IMR-90 (cell line): ENCODE measurements at regions not wholly inside any gene's neighbourhood (a gene's known extent, or its start where the extent isn't known, plus 50 kb on each side); places are given as distances from the start of the nearest gene placed in this dataset.

ENCODE experiments used
- ATAC-seq: fragments of 200-7000 bp; cut with Tn5 transposase; 2 replicates; pipeline ENCODE4 v1.9.1; 2020; ENCODE audit warnings: low read depth, mild to moderate bottlenecking, moderate library complexity
- BruUV-seq: library from RNA; stranded (reverse); fragments of 400-500 nt; replicated peaks from 2 replicates; lab custom pipeline; 2021; lab: Mats Ljungman, UMichigan
- CTCF ChIA-PET: fragments of 300-600 bp; formaldehyde crosslinking; extraction: SDS; loops from one replicate; lab custom pipeline; 2021; ENCODE audit warnings: antibody characterized with exemption; lab: Yijun Ruan, JAX
- POLR2A ChIA-PET: fragments of 300-600 bp; sonication (Branson Sonifier 250); formaldehyde crosslinking; loops from one replicate; lab custom pipeline; 2022; ENCODE audit warnings: antibody characterized with exemption; ENCODE audit not compliant: unreplicated experiment; lab: Charles Lee
- DNase-seq: peaks from one replicate; pipeline ENCODE4 v3.0.0; 2013
- H2AFZ ChIP-seq: replicated peaks from 2 replicates; pipeline ENCODE3; 2013; ENCODE audit warnings: low read length, mild to moderate bottlenecking; ENCODE audit not compliant: poor library complexity
- H2AK5ac ChIP-seq: 2 replicates; pipeline ENCODE4 v1.6.1; 2013; ENCODE audit warnings: low read depth, low read length, inconsistent platforms
- H2AK9ac ChIP-seq: replicated peaks from 2 replicates; pipeline ENCODE3; 2013; ENCODE audit warnings: mild to moderate bottlenecking, low read depth, low read length, moderate library complexity; ENCODE audit not compliant: poor library complexity
- H2BK120ac ChIP-seq: 2 replicates; pipeline ENCODE4 v1.6.1; 2013; ENCODE audit warnings: low read depth, low read length, inconsistent platforms
- H2BK15ac ChIP-seq: 3 replicates; pipeline ENCODE4 v1.6.1; 2013; ENCODE audit warnings: low read depth, low read length, inconsistent platforms
- H2BK20ac ChIP-seq: 2 replicates; pipeline ENCODE4 v1.6.1; 2013; ENCODE audit warnings: low read depth, mild to moderate bottlenecking, inconsistent platforms, low read length, moderate library complexity
- H2BK5ac ChIP-seq: 2 replicates; pipeline ENCODE4 v1.6.1; 2013; ENCODE audit warnings: mild to moderate bottlenecking, low read depth, low read length, inconsistent platforms; ENCODE audit not compliant: poor library complexity, severe bottlenecking
- H3K14ac ChIP-seq: replicated peaks from 2 replicates; pipeline ENCODE4 v1.6.1; 2013; ENCODE audit warnings: low read depth, low read length, inconsistent platforms
- H3K18ac ChIP-seq: 2 replicates; pipeline ENCODE4 v1.6.1; 2013; ENCODE audit warnings: low read depth, low read length, control low read depth
- H3K23ac ChIP-seq: 2 replicates; pipeline ENCODE4 v1.6.1; 2013; ENCODE audit warnings: low read depth, low read length, inconsistent platforms
- H3K27ac ChIP-seq: 2 replicates; pipeline ENCODE4 v1.5.1; 2013; ENCODE audit warnings: mild to moderate bottlenecking, control low read depth, low read length; ENCODE audit not compliant: insufficient read depth
- H3K27me3 ChIP-seq: 2 replicates; pipeline ENCODE4 v1.6.1; 2013; ENCODE audit warnings: low read length; ENCODE audit not compliant: control insufficient read depth, insufficient read depth
- H3K36me3 ChIP-seq: 2 replicates; pipeline ENCODE4 v1.6.1; 2013; ENCODE audit warnings: low read length, mixed read lengths; ENCODE audit not compliant: control insufficient read depth, insufficient read depth
- H3K4ac ChIP-seq: 2 replicates; pipeline ENCODE4 v1.6.1; 2013; ENCODE audit warnings: low read depth, low read length, inconsistent platforms
- H3K4me1 ChIP-seq: 2 replicates; pipeline ENCODE4 v1.6.1; 2013; ENCODE audit warnings: low read length, mixed read lengths; ENCODE audit not compliant: control insufficient read depth, insufficient read depth
- H3K4me2 ChIP-seq: 2 replicates; pipeline ENCODE4 v1.6.1; 2013; ENCODE audit warnings: low read depth, mild to moderate bottlenecking, control low read depth, low read length, moderate library complexity
- H3K4me3 ChIP-seq: 2 replicates; pipeline ENCODE4 v1.5.1; 2013; ENCODE audit warnings: low read depth, mild to moderate bottlenecking, control low read depth, low read length, moderate library complexity; ENCODE audit not compliant: insufficient read depth
- H3K56ac ChIP-seq: 2 replicates; pipeline ENCODE4 v1.6.1; 2013; ENCODE audit warnings: low read length, inconsistent platforms; ENCODE audit not compliant: insufficient read depth; ENCODE audit errors: extremely low read depth
- H3K79me1 ChIP-seq, 2 experiments: 2 replicates each; pipeline ENCODE4 v1.6.1; 2013; ENCODE audit warnings: low read length in 2 of 2, inconsistent platforms in 1 of 2, low read depth in 1 of 2
- H3K9ac ChIP-seq: 2 replicates; pipeline ENCODE4 v1.6.1; 2013; ENCODE audit warnings: low read depth, low read length, control low read depth
- H3K9me1 ChIP-seq: 2 replicates; pipeline ENCODE4 v1.6.1; 2013; ENCODE audit warnings: low read length, inconsistent platforms; ENCODE audit not compliant: insufficient read depth
- H3K9me3 ChIP-seq: 2 replicates; pipeline ENCODE4 v1.6.1; 2013; ENCODE audit warnings: low read length; ENCODE audit not compliant: control insufficient read depth, insufficient read depth
- H4K20me1 ChIP-seq: 2 replicates; pipeline ENCODE4 v1.6.1; 2013; ENCODE audit warnings: low read length, inconsistent platforms; ENCODE audit not compliant: insufficient read depth
- H4K5ac ChIP-seq: 2 replicates; pipeline ENCODE4 v1.6.1; 2013; ENCODE audit warnings: mild to moderate bottlenecking, low read depth, low read length, control low read depth
- H4K8ac ChIP-seq, 2 experiments: 2 replicates each; pipeline ENCODE4 v1.6.1; 2013; ENCODE audit warnings: low read depth in 2 of 2, low read length in 2 of 2, control low read depth in 1 of 2, inconsistent platforms in 1 of 2
- H4K91ac ChIP-seq: 2 replicates; pipeline ENCODE4 v1.6.1; 2013; ENCODE audit warnings: low read depth, low read length, inconsistent platforms; ENCODE audit not compliant: insufficient read depth
- CEBPB ChIP-seq: IDR thresholded peaks from 2 replicates; pipeline ENCODE4 v1.6.1; 2012; ENCODE audit warnings: low read depth, low read length, improper control_type of control experiment
- FOS ChIP-seq: fragments of 150-350 bp; IDR thresholded peaks from 2 replicates; pipeline ENCODE4 v1.6.1; 2016; ENCODE audit warnings: low read depth, low read length
- WGBS, 2 experiments: methylation state at CpG; one replicate each; pipeline versions ENCODE4 v1.1.5 to v1.1.7; 2013; ENCODE audit warnings: missing lambda C conversion rate in 2 of 2; ENCODE audit not compliant: insufficient read length in 1 of 2; ENCODE audit errors: extremely low coverage in 2 of 2; 5-methylcytosine and 5-hydroxymethylcytosine counted together
- dilution Hi-C: fragments of 300-500 bp; cut with HindIII; formaldehyde crosslinking; loops from one replicate; pipeline ENCODE4 v1.14.3; 2018; ENCODE audit warnings: low sequenced_read_pairs; ENCODE audit not compliant: unreplicated experiment
- in situ Hi-C: fragments of 300-500 bp; cut with MboI; formaldehyde crosslinking; loops from 3 replicates; pipeline ENCODE4 v1.14.3; 2019; ENCODE audit warnings: low sequenced_read_pairs, inconsistent platforms, mixed read lengths
- intact Hi-C: fragments of 100-400 bp; cut with micrococcal nuclease; formaldehyde crosslinking; loops from 2 replicates; pipeline ENCODE4 v1.10.0; 2022

DNA sequence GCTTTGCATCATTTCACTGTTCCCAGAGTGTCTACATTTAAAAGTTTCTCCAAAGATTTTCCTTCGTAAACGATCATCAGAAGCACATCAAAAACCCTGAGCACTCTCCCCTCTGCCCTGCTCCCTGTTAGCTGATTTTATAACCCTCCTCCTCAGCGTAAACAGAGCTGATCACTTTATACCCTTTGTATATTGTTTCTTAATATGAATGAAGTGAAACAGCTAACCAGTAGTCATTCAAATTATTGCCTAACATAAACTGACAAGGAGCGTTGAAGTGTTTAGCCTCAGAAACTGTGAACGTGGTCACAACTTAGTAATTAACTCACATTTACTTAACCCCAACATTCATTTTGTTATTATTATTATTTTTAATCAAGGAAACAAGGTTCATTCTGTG lies 160.0 kb upstream of the FOXF1 start:
- peak overlapping the region; percentile 31 for H3K14ac ChIP-seq
- peaks cover 19% of the 10 kb centered on the region for H3K9me1 ChIP-seq
- no TSS peak for BruUV-seq
- in situ Hi-C loops (no loop called here), dilution Hi-C loops (no loop called here), intact Hi-C loops (no loop called here)
- ChIA-PET CTCF (no interaction called here), POLR2A (no interaction called here)
- peak overlapping the region; percentile 86; the same call in 1 of the 3 replicates for H2BK15ac ChIP-seq
- peaks cover 0 to 20% of the 10 kb centered on the region in 2 experiments; a peak in 2 of 4 replicates for H3K79me1 ChIP-seq
- H4K5ac ChIP-seq, result peak overlapping the region; percentile 95
- peaks cover 31% of the 10 kb centered on the region for H3K4me1 ChIP-seq
- peak overlapping the region; percentile 68 for H3K4me2 ChIP-seq
- H2AFZ ChIP-seq, result no peak overlapping the region
- peak overlapping the region; percentile 85 for H2BK120ac ChIP-seq
- H2BK5ac ChIP-seq, result no peak overlapping the region
- no peak overlapping the region for H3K4me3 ChIP-seq
- no peaks in the 10 kb centered on the region for H4K20me1 ChIP-seq
- TF ChIP-seq CEBPB (peak; percentile 62), FOS (no peak)
- peak overlapping the region; percentile 22 for H3K9ac ChIP-seq
- no peaks in the 10 kb centered on the region for H3K36me3 ChIP-seq
- H4K8ac ChIP-seq, result peak overlapping the region; percentile 25 to 83
- no peaks in the 10 kb centered on the region for H3K9me3 ChIP-seq
- H2AK9ac ChIP-seq, result no peak overlapping the region
- DNase-seq (no peak), ATAC-seq (peak; percentile 33)
- peak overlapping the region; percentile 67 for H3K27ac ChIP-seq
- no CpG with 5 or more reads among the region's 5 CpGs for WGBS, 2 experiments
- H3K23ac ChIP-seq, result peak overlapping the region; percentile 84
- peak overlapping the region; percentile 97 for H3K18ac ChIP-seq
- no peaks in the 10 kb centered on the region for H3K27me3 ChIP-seq
- peak overlapping the region; percentile 88 for H2BK20ac ChIP-seq
- peak overlapping the region; percentile 29; the same call in 1 of the 2 replicates for H3K56ac ChIP-seq
- peak overlapping the region; percentile 83 for H3K4ac ChIP-seq
- peak overlapping the region; percentile 87 for H4K91ac ChIP-seq
- peak overlapping the region; percentile 83 for H2AK5ac ChIP-seq
